ENCODE measurements at regions not wholly inside any gene's neighbourhood (a gene's known extent, or its start where the extent isn't known, plus 50 kb on each side); places are given as distances from the start of the nearest gene placed in this dataset.
"Not testable (repeated sequence)": the region's sequence is repeated elsewhere in the genome, so short reads cannot be mapped to it uniquely, and the experiment has no call there.

DNA sequence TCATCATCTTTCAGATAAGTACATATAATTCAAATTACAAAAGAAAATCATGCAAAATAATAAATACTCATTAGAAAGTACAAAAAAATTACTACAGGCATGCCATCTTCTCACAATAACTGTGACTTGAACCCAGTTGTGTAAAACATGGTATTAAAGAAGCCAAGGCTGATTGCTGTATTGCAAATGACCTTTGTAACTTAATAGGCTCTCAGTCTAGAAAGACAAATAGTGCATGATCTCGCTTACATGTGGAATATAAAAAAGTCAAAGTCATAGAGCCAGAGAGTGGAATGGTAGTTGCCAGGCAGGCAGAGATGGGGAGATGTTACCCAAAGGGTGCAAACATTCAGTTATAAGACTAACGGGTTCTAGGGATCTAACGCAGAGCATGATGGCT, 626.1 kb downstream of the COL12A1 start:
- DNase-seq (ENCODE audit: low spot score), result no peak

DNA sequence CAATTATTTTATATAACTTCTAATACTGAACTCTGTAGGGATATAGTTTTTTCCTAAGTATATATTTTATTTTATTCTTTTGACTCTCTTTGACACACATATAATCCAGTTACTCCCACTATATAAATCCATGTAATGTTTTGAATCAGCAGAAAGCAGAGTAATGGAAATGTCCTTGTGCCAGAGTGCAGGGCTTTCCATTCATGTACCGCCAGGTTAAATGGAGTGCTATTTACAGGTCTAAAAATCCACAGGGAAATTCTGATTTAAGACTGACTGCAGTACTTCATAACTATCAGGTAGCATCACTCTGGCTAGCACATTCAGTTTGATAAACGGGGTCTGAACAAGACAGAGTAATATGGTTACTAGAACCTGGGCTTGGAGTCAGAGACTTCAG, 626.8 kb downstream of the COL12A1 start:
- no peak for DNase-seq (ENCODE audit: low spot score)

DNA sequence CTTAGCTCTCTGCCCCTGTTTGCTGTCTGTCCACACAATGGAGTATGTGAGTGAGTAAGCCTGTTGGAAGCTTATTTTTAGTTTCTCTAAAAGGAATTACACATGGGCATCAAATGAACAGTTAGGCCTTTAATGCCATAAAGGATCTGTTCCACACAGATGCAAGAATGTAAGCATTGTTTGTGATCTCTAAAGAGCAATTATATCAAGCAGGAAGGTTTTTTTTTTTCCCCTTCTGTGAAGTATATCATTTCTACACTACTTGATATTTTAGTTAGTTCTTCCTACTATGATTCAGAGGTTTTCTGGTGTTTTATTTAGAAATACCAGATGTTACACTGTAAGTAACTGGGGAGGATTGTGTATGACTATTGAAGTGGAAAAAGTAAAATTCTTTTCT, 627.5 kb downstream of the COL12A1 start:
- DNase-seq (ENCODE audit: low spot score), result no peak

DNA sequence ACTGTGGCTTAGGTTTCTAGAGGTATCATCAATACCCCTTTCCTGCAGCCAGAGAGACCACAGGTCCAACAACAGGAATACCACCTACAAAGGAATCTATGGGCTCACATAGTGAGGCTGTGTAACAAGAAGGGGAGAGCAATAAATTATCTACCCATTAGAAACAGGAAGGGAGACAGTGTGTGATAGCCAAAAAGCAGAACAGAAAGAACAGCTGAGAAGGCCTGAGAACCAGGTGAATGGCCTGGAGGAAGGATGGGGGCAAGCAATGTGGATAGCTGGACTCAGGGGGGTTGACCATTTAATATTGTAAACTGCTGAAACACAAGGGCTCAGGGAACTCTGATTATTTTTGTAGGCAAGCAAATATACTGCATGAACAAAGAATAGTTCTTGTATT, 628.2 kb downstream of the COL12A1 start:
- DNase-seq (ENCODE audit: low spot score), result no peak

DNA sequence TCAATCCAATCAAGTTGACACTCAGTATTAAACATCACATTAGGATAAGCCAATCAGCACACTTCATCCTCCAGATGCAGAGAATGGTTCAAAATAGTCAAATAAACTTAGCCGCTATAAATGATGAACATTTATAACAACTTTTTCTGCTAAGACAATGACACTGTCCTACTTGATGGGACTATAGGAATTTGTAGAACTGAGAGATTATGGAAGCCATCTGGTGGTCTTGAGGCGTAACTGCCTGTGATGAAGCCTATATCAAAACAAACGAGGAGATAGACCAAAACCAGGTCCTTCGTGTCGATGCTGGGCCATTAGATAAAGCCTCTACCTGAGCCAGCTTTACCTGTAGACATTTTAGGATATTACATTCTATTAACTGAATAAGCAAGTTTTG, 631.1 kb downstream of the COL12A1 start:
- DNase-seq (ENCODE audit: low spot score), result peak; percentile 6

DNA sequence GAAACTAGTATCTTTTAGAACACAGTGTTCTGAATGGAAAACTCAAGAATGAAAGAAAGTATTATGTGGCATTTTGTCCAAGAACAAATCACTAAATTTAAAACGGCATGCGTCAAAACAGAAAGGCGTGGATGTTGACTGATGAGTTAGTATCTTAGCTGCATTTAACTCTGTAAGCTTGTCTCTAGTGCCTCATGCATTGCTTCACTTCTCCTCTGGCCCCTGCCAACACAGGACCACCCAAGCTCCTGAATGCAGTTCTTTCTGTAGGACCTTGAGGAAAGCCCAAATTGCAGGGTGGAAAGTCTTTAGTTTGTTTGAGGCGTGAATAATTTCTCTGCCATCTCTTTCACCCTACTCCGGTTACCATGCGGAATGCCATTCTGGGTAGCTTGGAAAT, 632.2 kb downstream of the COL12A1 start:
- DNase-seq (ENCODE audit: low spot score), result no peak

DNA sequence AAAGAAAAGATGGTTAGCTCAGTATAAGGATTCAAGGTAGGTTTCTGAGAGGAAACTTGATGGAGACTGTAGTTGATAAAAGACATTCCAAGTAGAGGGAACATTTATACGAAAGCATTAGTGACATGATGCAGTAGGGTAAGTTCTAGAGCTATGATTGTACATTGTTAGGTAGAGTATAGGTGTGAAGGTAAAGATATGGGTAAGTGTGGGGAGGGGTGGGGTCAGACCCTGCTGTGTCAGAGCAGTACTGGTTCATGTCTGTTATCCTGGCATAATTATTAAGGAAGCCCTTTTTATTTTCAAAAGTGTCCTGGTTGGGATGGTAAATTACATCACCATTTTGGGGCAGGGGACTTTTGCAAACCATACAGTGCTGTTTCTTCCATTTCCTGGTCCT, 635.8 kb downstream of the COL12A1 start:
- DNase-seq (ENCODE audit: low spot score), result no peak

DNA sequence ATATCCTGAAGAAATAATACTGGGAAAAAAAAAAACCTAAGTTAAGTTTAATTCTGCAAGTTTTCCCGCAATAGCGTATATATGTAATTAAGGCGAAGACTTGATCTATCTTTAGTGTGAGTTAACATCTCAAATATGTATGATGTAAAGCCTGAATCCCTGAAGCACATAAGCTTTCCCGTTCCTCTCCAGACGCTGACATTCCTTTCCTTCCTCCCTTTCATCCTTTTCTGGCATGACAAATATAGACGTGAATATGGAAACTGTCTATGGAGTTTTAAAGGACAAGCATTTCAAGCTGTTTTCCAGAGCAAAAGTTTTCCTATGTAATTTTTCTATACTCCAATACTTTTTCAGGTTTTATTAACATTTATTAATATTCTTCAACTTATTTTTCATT, 637.0 kb downstream of the COL12A1 start:
- no peak for DNase-seq (ENCODE audit: low spot score)

DNA sequence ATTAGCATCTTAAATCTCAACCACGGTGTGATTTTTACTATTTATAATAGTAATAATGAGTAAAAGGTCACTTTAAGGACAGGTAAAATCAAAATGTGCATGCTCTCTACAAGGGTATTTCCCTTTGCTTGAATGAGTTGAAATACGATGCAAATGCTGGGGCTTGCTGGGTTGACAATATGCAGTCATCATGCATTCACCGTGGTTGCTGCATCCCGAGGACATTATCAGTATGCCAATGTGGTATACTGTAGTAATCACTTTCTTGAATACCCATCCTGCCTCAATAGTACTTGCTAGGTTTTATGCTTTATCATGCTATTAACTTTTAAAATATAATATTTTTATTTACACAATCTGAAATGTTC, 637.9 kb downstream of the COL12A1 start:
- DNase-seq (ENCODE audit: low spot score), result not testable (repeated sequence)

DNA sequence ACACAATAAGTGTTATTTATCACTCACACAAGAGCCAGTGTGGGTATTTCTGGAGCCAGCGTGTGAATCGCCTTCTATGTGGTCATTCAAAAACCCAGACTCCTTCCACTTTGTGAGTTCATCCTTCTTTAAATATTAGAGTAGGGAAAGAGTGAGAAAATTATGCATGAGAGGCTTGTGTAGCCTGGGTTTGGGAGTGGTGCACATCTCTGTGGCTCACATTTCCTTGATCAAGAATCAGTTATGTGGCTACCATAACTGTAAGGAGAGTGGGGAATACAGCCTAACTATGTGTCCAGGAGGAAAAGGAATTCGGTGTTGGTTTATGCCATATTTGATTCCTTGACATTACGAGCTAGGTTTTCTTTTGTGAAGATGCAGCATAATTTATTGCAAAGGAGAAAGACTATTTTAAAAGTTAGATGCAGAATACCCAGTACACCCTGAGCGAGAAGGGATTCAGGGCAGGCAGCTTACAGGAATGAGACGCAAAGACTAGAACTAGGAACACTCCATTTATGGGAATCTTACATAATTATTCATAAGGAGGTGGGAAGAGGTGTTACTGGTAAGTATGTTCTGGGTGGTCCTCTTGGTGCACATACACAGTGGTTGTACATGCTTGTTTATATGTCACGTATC, 638.5 kb downstream of the COL12A1 start:
- DNase-seq (ENCODE audit: low spot score), result no peak

DNA sequence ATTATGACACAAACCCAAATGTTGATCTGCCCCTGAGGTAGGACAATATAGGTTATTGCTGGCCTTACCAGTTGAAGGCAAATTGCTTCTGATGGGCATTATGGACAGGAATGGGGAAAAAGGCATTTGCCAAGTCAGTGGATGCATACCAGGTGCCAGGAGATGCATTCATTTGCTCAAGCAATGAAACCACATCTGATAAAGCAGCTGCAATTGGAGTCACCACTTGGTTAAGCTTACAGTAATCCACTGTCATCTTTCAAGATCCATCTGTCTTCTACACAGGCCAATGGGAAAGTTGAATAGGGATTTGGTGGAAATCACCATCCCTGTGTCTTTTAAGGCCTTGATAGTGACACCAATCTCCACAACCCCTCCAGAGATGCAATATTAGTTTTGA, 648.6 kb downstream of the COL12A1 start:
- DNase-seq (ENCODE audit: low spot score), result no peak

DNA sequence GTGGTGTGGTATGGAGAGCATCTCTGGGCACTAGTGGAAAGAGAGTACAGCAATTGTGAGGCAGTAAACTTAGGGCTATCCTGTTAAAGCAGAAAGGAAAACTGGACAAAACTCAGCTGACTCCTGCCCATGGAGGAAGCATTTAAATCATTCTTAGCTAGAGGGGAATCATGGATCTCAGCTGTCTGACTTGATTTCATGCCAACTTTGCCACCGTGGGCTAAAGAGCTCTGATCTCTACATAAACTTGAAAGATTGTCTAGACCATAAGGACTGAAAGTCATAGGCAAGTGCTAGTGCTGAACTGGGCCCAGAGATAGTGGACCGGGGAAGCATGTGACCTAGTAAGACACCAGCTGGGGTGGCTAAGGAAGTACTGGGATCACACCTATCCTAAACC, 651.8 kb downstream of the COL12A1 start:
- DNase-seq (ENCODE audit: low spot score), result no peak

DNA sequence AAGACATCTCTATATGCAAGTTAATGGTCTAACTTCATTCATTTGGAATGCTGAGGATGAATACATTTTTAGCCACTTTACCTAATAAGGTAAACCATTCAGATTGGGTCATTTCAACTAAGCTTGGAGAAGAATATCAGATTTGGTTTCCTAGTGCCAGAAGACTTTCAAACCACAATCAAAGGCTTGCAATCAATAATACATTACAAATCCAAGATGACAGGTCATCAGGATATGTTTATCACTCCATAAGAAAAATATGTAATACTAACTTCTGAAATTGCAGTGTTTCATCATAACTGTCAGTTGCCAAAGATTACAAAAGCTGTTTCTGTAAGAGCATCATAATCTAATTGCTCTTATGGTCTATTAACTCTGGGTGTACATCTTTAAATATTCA, 654.0 kb downstream of the COL12A1 start:
- DNase-seq (ENCODE audit: low spot score), result no peak

DNA sequence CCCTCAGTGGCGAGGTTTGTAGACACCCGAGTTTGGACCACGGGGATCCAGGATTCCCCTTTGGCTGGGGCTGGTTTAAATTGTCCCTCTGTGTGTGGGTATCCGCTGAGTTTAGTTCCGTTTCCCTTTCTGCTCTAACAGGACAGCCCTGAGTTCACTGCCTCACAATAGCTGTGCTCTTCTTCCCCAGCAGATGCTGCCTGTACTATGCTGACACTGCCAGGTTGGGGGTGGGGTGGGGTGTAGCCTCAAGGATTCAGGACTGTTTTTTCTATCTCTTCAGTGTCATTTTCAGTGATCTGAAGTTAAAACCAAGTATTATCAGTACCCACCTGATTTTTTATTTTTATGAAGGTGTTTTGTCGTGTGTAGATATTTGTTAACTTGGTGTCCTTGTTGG, 655.0 kb downstream of the COL12A1 start:
- DNase-seq (ENCODE audit: low spot score), result no peak

DNA sequence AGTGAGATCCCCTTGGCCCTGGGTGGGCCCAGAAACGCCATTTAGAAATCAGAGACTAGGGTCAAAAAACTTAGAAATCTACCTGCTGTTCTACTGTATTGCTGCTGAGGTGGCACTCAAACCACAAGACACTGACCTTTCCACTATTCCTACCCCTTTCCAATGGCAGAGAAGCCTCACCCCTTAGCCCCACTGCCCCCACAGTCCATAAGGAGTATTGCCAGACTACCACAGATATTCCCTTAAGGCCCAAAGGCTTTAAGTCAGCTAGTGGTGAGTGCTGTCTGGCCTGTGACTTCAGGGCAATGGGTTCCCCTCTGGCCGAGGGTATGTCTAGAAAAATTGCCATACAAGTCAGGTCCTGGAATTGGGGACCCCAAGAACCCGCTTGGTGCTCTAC, 656.1 kb downstream of the COL12A1 start:
- DNase-seq (ENCODE audit: low spot score), result no peak

DNA sequence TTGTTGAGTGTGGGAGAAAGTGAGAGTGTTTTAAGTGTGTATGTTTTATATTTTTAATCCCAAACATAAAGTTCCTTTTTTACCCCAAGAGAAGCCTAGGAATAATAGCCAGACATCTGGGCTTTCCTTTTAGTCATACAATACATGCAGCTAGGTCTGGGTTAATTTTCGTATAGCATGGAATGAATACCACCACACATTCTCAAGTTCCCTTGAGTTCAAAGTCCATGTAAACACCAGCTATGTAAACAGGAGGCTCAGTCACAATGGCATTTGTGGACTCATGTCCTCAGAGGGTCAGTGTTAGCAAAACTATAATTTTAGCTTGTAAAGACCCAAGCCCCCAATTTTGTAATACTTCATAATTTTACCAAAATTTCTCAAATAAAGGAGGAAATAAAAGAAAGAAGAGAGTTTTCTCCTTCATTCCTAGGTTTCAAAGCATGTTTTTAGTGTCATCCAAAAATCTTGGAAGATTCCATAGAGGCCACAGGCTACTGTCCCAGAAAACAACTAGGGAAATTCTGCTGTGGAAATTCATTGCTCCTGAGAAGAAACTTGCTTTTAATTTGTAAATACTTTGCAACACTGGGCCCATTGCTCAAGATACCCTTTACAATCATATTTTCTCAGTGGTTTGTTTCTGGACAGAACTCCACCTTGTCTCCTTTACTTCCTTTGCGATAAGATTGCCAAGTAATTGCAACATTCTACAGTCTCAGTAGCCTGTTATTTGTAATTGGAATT, 671.2 kb downstream of the COL12A1 start:
- no peak for DNase-seq (ENCODE audit: low spot score)

DNA sequence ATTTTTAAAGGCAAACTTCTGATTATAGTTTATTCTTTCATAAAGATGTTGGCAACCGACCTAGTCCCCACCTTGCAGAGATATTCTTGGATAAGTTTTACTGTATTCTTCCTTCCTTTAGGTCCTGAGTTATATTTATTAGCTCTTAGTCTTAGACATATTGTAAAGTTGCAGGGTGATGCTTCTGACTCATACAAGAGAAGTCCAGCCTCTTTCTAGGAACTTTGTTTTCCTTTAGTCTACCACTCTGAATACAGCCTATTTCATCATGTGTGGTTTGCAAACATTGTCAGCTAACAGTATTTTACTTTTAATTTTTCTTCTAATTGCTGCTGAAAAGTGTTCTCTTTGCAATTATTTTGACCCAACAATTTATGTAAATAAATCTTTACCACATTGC, 686.7 kb downstream of the COL12A1 start:
- DNase-seq (ENCODE audit: low spot score), result no peak

DNA sequence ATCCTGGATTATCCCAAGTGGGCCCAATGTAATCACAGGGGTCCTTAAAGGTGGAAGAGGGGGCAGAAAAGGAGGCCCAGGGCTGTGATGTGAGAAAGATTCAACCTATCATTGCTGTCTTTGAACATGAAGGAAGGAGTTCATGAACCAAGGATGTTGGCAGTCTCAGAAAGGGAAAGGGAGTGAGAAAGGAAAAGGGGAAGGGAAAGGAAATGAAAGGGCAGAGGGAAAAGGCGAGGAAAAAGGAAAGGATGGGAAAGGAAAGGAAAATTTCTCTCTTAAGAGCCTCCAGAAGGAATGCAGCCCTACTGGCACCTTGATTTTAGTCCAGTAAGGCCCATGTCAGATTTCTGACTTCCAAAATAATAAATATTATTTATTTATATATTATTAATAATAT, 687.8 kb downstream of the COL12A1 start:
- no peak for DNase-seq (ENCODE audit: low spot score)

DNA sequence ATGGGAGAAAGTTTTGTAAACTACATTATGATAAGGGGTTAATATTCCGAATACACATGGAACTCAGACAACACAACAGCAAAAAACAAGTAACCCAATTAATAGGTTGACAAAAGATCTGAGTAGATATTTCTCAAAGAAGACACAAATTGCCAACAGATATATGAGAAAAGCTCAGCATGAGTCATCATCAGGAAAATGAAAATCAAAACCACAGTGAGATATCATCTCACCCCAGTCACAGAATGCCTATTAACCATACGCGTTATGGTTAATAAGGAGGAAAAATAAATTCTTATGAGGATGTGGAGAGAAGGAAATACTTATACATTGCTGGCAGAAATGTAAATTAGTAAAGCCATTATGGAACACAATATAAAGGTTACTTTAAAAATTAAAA, 695.0 kb downstream of the COL12A1 start:
- DNase-seq (ENCODE audit: low spot score), result no peak

DNA sequence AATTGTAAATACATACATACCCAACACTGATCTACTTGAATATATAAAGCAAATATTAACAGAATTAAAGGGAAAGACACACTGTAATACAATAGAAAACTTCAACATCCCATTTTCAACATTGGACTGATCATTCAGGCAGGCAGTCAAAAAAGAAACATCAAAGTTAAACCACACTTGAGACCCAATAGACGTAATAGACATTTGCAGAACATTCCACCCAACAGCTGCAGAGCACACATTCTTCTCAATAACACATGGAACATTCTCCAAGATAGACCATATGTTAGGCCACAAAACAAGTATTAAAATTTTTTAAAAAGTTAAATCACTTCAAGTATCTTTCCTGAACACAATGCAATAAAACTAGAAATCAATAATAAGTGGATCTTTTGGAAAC, 698.2 kb downstream of the COL12A1 start:
- no peak for DNase-seq (ENCODE audit: low spot score)

DNA sequence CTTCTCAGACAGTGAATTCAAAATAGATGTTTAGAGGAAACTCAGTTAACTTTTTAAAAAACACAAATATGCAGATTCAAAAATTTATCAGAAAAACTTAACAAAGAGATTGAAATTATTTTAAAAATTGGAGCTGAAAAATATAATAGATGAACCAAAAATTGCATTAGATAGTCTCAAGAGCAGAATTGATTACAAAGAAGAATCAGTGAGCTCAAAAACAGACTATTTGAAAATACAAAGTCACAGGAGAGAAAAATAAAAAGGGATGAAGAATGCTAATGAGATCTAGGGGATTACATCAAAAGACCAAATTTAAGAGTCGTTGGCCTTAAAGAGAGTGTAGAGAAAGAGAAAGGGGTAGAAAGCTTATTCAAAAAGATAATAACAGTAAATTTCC, 700.5 kb downstream of the COL12A1 start:
- DNase-seq (ENCODE audit: low spot score), result no peak

DNA sequence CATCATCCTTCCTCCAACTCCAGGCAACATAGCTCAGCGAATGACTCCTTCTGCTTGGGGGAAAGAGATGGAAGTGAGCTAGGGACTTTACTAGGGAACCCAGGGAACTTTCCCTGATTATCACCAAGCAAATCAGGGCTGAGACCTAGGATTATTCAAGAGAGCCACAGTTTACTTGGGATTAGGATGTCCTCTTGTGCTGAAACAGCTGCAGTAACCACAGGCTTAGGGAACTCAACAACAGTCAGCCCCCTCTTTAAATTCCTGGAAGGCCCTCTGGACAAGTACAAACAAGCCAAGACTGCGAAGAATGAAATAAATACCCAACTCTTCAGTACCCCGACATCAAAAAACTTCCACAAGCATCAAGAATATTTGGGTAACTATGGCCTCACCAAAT, 700.9 kb downstream of the COL12A1 start:
- DNase-seq (ENCODE audit: low spot score), result no peak

DNA sequence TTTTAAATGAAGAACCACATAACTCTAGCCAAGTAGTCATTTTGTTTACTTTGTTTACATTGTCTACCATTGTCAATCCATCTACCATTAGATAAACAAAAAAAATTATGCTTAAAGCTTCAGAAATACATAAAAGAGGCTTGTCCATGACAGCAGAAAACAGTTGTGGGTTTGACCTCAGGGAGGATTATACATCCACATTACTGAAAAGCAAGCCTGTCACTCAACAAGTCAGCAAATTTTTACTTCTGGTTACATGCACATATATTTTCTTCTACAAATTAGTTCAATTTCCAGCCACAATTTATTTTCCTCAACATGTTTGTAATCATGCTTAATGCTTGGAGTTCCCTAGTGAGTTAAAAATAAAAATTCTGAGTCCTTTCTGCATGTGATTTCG, 713.3 kb downstream of the COL12A1 start:
- no peak for DNase-seq (ENCODE audit: low spot score)

DNA sequence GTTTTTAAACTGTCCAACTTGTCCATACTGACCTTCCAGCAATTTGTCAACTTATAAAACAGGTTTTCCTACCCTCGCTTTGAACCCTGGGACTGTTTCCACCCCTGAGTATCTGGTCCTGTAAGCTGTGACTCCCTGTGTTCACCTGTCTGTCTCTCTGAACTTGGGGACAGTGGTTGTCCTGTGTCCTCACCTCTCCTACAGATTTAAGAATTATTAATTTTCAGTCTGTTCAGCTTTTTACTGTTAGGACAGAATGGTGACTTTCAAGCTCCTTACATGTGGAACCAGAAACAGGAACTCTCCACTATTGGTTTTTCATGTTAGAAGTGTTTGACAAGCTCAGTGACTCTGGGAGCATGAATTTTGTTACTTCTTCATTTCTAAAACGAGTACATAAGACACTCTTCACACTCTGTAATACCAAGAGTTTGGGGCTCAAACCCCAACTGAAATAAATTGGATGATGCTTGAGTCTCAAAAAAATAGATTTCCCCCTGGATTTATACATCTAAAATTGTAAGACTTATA, 713.9 kb downstream of the COL12A1 start:
- no peak for DNase-seq (ENCODE audit: low spot score)

All from pons (tissue), 1 donor.